ENCODE measurements at regions not wholly inside any gene's neighbourhood (a gene's known extent, or its start where the extent isn't known, plus 50 kb on each side); places are given as distances from the start of the nearest gene placed in this dataset.

DNA sequence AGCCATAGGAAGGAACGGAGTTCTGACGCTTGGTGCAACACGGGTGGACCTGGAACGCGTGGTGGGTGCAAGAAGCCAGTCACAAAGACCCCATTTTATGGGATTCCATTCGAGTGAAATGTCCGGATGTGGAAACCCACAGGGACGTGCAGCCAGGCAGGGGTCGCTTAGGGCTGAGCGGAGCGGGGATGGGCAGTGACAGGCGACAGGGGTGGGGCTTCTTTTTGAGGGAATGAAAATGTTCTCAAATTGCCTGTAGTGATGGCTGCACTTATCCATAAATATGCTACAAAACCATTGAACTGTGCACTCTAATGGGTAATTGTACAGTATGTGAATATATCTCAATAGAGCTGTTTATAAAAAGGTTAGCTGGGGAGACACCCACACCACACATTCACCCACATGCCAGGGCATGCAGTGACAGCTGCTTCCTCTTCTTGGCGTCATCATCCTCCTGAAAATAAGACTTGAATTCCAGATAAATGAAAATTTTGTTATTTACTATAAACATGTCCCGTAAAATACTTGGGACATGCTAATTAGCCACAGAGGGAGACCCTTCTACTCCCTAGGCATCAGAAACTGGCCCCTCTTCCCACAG, 71.3 kb upstream of the OLFM1 start:
- TF ChIP-seq POLR2A (IDR thresholded peaks at IDR 0.05): no peak
- TF ChIP-seq, protein P1, sequence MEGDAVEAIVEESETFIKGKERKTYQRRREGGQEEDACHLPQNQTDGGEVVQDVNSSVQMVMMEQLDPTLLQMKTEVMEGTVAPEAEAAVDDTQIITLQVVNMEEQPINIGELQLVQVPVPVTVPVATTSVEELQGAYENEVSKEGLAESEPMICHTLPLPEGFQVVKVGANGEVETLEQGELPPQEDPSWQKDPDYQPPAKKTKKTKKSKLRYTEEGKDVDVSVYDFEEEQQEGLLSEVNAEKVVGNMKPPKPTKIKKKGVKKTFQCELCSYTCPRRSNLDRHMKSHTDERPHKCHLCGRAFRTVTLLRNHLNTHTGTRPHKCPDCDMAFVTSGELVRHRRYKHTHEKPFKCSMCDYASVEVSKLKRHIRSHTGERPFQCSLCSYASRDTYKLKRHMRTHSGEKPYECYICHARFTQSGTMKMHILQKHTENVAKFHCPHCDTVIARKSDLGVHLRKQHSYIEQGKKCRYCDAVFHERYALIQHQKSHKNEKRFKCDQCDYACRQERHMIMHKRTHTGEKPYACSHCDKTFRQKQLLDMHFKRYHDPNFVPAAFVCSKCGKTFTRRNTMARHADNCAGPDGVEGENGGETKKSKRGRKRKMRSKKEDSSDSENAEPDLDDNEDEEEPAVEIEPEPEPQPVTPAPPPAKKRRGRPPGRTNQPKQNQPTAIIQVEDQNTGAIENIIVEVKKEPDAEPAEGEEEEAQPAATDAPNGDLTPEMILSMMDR (IDR thresholded peaks at IDR 0.05): no peak
